ENCODE measurements at regions not wholly inside any gene's neighbourhood (a gene's known extent, or its start where the extent isn't known, plus 50 kb on each side); places are given as distances from the start of the nearest gene placed in this dataset.

DNA sequence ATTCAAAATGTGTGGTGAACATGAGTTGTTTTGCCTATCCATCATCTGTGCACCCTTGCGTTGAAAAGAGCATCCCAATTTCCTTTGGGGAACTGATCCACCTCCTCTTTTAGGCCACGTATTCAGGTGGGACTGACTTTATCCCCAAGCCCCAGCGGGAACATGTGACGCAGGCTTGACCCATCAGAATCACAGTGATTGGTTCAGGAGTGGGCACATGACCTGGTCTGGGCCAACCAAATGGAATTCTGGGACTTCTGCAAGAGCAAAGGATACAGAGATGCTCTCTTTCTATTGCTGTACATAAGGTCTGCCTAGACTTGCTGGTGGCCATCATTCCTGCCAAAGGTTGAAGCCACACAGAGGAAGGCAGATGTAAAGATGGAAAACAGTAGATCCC, 158.9 kb downstream of the IRX5 start:
- Histone ChIP-seq H3K4me1 (ENCODE audit: control insufficient read depth, extremely low read depth, insufficient read depth, low read length) (no peaks in the 10 kb centered on the region), H3K79me2 (ENCODE audit: control insufficient read depth, insufficient read depth, low read length) (no peaks in the 10 kb centered on the region), H3K27ac (ENCODE audit: insufficient read depth, low read depth, low read length) (no peak overlapping the region), H3K9me1 (replicated peaks; ENCODE audit: control insufficient read depth, extremely low read depth, insufficient read depth, low read length) (no peaks in the 10 kb centered on the region), H3K4me3 (replicated peaks in 1 of 3; ENCODE audit: insufficient read depth in 1 of 3, low read depth in 1 of 3, low read length in 3 of 3) (no peak overlapping the region), H3K4me2 (ENCODE audit: insufficient read depth, low read length) (no peak overlapping the region), H3K27me3 (ENCODE audit: control insufficient read depth in 2 of 2, insufficient read depth in 2 of 2, low read length in 2 of 2) (no peaks in the 10 kb centered on the region), H4K20me1 (replicated peaks; ENCODE audit: control insufficient read depth, extremely low read depth, insufficient read depth, low read length) (no peaks in the 10 kb centered on the region), H3K9ac (replicated peaks; ENCODE audit: extremely low read depth, insufficient read depth, low read length) (no peak overlapping the region), H3K9me3 (replicated peaks; ENCODE audit: control insufficient read depth, insufficient read depth, low read length) (peaks cover 2% of the 10 kb centered on the region), H3K36me3 (ENCODE audit: control insufficient read depth in 2 of 2, extremely low read depth in 1 of 2, insufficient read depth in 2 of 2, low read length in 2 of 2) (no peaks in the 10 kb centered on the region), H2AFZ (ENCODE audit: low read depth, low read length) (no peak overlapping the region)
- BruUV-seq (replicated peaks), result no TSS peak
- FAIRE-seq (no peak), DNase-seq (ENCODE audit: low read depth, low spot score) (no peak)
- TF ChIP-seq MYC (IDR thresholded peaks at IDR 0.05; ENCODE audit: low read depth, low read length), result no peak
- no peak for TF ChIP-seq POLR2A (IDR thresholded peaks at IDR 0.05; ENCODE audit: low read depth, low read length)
- TF ChIP-seq EZH2 (IDR thresholded peaks at IDR 0.05; ENCODE audit: borderline replicate concordance, low read depth, low read length, severe bottlenecking), result no peak
- no peak for TF ChIP-seq POLR2AphosphoS5 (IDR thresholded peaks at IDR 0.05; ENCODE audit: insufficient read depth, low read depth, low read length)
- CTCF ChIA-PET, result no interaction called here
- intact Hi-C loops (cut with micrococcal nuclease), result no loop called here
- dilution Hi-C loops (cut with MboI; ENCODE audit: extremely low pct_ligation_motif_present, low sequenced_read_pairs), result no loop called here
- POLR2A ChIA-PET, result no interaction called here

- intact Hi-C loops (cut with micrococcal nuclease), result no loop called here
- Histone ChIP-seq H3K27ac (ENCODE audit: insufficient read depth, low read depth, low read length) (no peak overlapping the region), H3K9me3 (replicated peaks; ENCODE audit: control insufficient read depth, insufficient read depth, low read length) (peaks cover 2% of the 10 kb centered on the region), H3K9ac (replicated peaks; ENCODE audit: extremely low read depth, insufficient read depth, low read length) (no peak overlapping the region), H2AFZ (ENCODE audit: low read depth, low read length) (no peak overlapping the region), H3K79me2 (ENCODE audit: control insufficient read depth, insufficient read depth, low read length) (no peaks in the 10 kb centered on the region), H3K9me1 (replicated peaks; ENCODE audit: control insufficient read depth, extremely low read depth, insufficient read depth, low read length) (no peaks in the 10 kb centered on the region), H3K4me2 (ENCODE audit: insufficient read depth, low read length) (no peak overlapping the region), H3K36me3 (ENCODE audit: control insufficient read depth in 2 of 2, extremely low read depth in 1 of 2, insufficient read depth in 2 of 2, low read length in 2 of 2) (no peaks in the 10 kb centered on the region), H3K4me3 (replicated peaks in 1 of 3; ENCODE audit: insufficient read depth in 1 of 3, low read depth in 1 of 3, low read length in 3 of 3) (no peak overlapping the region), H4K20me1 (replicated peaks; ENCODE audit: control insufficient read depth, extremely low read depth, insufficient read depth, low read length) (no peaks in the 10 kb centered on the region), H3K27me3 (ENCODE audit: control insufficient read depth in 2 of 2, insufficient read depth in 2 of 2, low read length in 2 of 2) (no peaks in the 10 kb centered on the region), H3K4me1 (ENCODE audit: control insufficient read depth, extremely low read depth, insufficient read depth, low read length) (no peaks in the 10 kb centered on the region)
- no peak for FAIRE-seq
- no peak for TF ChIP-seq FOS (IDR thresholded peaks at IDR 0.05; ENCODE audit: borderline replicate concordance, insufficient read depth, low read length)
- no peak for TF ChIP-seq POLR2A (IDR thresholded peaks at IDR 0.05; ENCODE audit: low read depth, low read length)
- TF ChIP-seq MYC (IDR thresholded peaks at IDR 0.05; ENCODE audit: low read depth, low read length), result no peak
- TF ChIP-seq, protein P1, sequence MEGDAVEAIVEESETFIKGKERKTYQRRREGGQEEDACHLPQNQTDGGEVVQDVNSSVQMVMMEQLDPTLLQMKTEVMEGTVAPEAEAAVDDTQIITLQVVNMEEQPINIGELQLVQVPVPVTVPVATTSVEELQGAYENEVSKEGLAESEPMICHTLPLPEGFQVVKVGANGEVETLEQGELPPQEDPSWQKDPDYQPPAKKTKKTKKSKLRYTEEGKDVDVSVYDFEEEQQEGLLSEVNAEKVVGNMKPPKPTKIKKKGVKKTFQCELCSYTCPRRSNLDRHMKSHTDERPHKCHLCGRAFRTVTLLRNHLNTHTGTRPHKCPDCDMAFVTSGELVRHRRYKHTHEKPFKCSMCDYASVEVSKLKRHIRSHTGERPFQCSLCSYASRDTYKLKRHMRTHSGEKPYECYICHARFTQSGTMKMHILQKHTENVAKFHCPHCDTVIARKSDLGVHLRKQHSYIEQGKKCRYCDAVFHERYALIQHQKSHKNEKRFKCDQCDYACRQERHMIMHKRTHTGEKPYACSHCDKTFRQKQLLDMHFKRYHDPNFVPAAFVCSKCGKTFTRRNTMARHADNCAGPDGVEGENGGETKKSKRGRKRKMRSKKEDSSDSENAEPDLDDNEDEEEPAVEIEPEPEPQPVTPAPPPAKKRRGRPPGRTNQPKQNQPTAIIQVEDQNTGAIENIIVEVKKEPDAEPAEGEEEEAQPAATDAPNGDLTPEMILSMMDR (IDR thresholded peaks at IDR 0.05; ENCODE audit: extremely low read depth in 1 of 2, insufficient read depth in 1 of 2, low read depth in 1 of 2, low read length in 2 of 2), result no peak
- no peak for TF ChIP-seq MAX (IDR thresholded peaks at IDR 0.05; ENCODE audit: insufficient read depth, insufficient read length)
- TF ChIP-seq POLR2AphosphoS5 (IDR thresholded peaks at IDR 0.05; ENCODE audit: insufficient read depth, low read depth, low read length), result no peak
- no peak for TF ChIP-seq EZH2 (IDR thresholded peaks at IDR 0.05; ENCODE audit: borderline replicate concordance, low read depth, low read length, severe bottlenecking)
- TF ChIP-seq GATA2 (IDR thresholded peaks at IDR 0.05; ENCODE audit: insufficient read depth, insufficient read length, low read depth, low read length), result no peak
- TF ChIP-seq JUN (IDR thresholded peaks at IDR 0.05; ENCODE audit: borderline replicate concordance, insufficient read depth, insufficient read length, low read depth), result no peak
- BruUV-seq (replicated peaks), result no TSS peak
- ChIA-PET POLR2A (no interaction called here), CTCF (no interaction called here)
- dilution Hi-C loops (cut with MboI; ENCODE audit: extremely low pct_ligation_motif_present, low sequenced_read_pairs), result no loop called here
- DNase-seq (ENCODE audit: low read depth, low spot score), result no peak
Observed at GRCh38 chr16:55091213-55091870, 160.7 kb downstream of the IRX5 start.

All from endothelial cell of umbilical vein (primary cell).